Stimulated activated CD8-positive, alpha-beta memory T cell treated with anti-CD3 and anti-CD28 coated beads, Interleukin-7, amount 100 ng/mL, for 48 hours (primary cell): ENCODE measurements at regions not wholly inside any gene's neighbourhood (a gene's known extent, or its start where the extent isn't known, plus 50 kb on each side); places are given as distances from the start of the nearest gene placed in this dataset.

Source experiments
- DNase-seq, 2 donors: peaks; one replicate each; pipeline ENCODE4 v3.0.0-alpha.2; 2020; ENCODE audit warnings: low read depth in 1 of 2; ENCODE audit errors: extremely low read depth in 1 of 2

DNA sequence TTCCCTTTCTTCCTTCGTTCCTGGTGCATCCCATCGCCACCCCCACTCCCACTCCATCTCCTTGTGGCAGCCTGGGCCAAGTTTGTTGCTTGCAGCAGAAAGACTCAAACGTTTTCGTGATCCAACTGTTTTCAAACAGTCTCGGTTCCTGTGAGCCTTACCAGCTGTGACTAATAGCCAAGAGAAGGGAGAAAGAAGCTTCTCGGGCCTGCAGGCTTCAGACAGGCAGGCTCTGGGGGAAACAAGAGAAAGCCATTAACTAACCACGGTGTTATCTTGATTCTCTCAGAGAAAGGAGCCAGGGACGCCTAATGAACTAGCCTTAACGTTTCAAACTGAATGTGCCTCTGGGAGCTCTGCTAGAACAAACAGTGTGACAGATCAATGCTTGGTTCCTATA, 742.0 kb downstream of the NR2F2 start:
- DNase-seq, result no peak

DNA sequence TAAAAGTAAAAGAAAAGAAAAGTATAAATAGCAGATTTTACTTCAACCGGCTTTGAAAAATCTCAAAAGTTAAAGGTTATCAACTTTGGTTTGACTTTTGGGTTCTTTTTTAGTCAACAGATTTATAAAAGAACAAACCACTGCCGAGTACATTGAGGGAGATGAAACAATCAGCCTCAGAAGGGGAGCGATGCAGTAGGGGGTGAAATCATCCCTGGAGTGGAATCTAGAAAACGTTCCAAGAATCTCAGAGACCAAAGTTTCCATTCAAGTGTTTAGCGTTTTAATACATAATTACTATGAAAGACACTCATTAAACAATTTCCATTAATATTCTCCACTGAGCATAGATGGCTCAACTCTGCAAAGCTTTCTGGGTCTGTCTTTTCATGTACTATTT, 745.5 kb downstream of the NR2F2 start:
- DNase-seq, result no peak

- no peak for DNase-seq
Measured at GRCh38 chr15:97077975-97078374, 747.5 kb downstream of the NR2F2 start.

GRCh38 chr15:97078591-97078990, 748.1 kb downstream of the NR2F2 start:
- no peak for DNase-seq

GRCh38 chr15:97081666-97082226, 751.2 kb downstream of the NR2F2 start:
- DNase-seq, result no peak

DNA sequence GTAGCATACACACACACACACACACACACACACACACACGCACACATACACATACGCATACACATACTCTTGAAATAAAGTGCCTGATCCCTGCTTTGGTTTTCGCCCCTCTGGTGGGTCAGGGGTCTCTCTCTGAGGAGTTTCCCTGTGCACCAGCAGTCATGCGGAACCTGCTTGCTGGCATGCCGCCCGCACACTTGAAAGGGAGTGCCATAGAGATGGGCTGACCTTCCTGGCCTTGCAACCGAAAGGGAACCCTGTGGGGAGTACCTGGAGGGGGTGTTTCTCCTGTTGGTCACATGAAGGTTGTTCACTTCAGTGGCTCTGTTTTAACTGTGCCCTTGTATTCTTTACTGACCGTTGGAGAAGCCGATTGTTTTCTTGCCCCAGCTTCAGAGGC, 752.3 kb downstream of the NR2F2 start:
- no peak for DNase-seq

DNA sequence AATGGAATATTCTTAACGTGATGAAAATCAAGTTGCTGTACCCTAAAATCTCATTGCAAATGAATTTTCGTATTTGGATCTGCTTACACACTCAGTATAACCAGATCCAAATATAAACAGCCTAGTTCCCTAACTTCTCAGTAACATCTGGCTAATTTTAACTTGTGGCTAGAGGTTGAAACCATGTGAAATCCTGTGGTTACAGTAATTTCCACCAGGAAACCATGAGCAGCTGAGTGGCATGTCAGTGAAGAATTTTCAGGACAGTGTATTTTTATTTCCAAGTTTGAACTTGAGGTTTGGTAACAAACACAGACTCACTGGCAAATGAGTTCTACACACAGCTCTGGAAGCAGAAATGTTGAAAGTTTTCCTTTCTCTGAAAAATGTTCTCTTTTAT, 754.1 kb downstream of the NR2F2 start:
- no peak for DNase-seq

- DNase-seq, result no peak
Measured at GRCh38 chr15:97085731-97086130, 755.2 kb downstream of the NR2F2 start.

GRCh38 chr15:97087006-97087741, 756.7 kb downstream of the NR2F2 start:
- no peak for DNase-seq

GRCh38 chr15:97091093-97091492, 760.6 kb downstream of the NR2F2 start:
- no peak for DNase-seq

DNA sequence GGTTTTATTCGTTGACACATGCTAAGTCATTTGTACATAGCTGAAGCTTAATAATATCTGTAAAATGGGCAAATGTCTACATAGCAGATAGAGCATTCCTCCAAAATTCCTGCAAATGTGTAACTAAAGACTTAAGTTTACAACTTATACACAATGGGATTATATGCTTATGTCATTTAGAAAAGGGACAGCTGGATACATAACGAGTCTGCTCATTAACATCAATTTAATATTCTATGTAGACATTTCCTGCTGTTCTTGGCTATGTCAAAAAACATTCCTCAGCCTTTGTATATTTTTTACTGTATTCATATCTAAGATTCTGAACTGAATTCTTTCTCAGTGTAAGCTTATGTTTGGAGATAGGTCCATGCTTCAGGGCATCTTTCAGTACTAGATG, 762.2 kb downstream of the NR2F2 start:
- no peak for DNase-seq

GRCh38 chr15:97096303-97096835, 765.9 kb downstream of the NR2F2 start:
- DNase-seq, result no peak

- DNase-seq, result no peak
Measured at GRCh38 chr15:97099040-97099439, 768.5 kb downstream of the NR2F2 start.

- no peak for DNase-seq
Measured at GRCh38 chr15:97101572-97101971, 771.1 kb downstream of the NR2F2 start.

DNA sequence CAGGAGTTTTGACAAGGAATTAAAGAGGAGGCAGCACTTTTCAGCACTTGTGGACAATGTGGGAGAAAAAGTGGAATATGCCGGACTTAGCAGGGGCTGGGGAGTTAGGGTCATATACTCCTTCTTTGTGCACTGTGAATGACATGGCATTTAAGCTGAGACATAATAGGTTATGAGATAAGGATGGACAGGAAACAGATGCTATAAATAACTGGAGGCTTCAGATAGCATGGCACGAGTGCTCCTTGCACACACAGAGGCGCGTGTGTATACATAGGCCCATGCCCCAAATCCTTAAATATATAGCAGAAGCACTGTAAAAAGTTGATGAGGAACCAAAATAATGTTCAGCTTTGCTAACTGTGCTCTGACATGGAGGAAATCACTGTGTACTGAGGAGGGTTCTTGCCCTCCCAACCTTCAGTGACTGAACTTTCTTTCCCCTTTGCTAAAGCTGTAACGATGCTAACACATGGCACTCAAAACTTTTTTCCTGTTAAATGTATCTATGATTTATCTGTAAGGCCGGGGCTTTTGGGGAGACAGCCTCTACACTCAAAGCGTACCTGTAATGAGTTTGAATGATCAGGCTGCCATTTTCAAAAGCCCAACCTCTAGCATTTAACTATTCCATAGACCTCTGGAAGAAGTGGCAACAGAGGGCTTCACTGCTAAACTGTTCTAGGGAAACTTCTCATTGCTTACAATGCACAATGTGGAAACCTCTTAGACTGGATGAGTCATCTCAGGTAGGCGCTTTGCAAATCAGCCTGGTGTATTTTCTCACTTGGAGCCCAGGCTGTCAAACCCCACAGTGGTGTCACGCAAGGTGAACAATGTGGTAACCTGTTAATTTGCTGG, 784.6 kb downstream of the NR2F2 start:
- DNase-seq, result no peak

DNA sequence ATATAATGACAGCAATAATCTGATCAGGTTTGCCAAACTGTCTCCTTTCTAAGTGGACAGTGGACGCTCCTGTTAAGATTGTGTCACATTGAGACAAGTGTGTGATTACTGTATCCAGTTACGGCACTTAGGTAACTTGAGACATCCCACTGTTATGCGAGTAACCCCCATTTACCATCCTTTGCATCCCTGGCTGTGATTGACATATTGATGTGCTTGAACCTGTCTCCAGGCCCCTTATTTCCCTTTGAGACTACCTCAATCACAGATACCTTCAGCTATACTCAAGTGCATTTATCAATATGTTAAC, 785.2 kb downstream of the NR2F2 start:
- DNase-seq, result no peak

DNA sequence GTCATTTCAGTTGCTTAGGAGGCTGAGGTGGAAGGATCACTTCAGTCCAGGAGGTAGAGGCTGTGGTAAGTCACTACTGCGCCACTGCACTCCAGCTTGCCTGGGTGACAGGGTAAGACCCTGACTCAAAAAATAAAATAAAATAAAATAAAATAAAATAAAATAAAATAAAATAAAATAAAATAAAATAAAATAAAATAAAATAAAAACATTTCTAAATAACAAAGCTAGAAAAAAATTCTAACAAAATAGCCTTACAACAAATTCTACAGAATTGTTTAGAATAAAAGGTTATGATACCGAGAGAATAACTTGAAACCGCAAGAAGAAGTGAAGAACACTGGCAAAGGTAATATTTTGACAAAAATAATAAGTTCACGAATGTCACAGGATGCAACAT, 794.3 kb downstream of the NR2F2 start:
- DNase-seq, result no peak

DNA sequence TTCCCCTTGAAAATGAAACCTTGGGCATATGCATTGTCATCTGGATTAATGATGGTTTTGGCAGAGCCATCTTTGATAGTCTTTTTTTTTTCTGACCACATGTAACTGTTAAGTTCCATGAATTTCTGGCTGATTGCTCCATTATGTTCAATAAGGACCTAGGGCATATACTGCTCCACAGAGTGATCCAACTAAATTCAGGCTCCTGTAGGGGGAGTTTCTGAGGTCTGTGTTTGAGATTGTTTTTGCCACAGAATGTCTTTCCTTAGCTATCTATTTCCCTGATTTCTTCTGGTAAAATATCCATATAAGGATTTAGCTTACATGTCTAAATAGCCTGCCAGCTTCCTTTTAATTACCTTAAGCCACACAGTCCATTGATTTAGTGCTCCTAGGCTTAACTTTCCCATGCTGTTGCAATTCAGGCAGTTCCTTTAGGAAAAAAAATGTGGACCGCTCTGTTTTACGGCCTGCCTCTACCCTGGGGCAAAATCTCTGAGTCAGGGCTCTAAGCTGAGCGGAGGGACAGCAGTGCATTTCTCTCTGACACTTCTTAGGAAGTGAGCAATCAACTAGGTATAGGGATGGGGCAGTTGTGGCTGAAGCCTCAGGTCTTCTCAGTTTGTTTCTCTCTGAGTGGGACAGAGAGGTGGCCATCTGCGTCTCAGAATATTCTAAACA, 796.2 kb downstream of the NR2F2 start:
- DNase-seq, result no peak

DNA sequence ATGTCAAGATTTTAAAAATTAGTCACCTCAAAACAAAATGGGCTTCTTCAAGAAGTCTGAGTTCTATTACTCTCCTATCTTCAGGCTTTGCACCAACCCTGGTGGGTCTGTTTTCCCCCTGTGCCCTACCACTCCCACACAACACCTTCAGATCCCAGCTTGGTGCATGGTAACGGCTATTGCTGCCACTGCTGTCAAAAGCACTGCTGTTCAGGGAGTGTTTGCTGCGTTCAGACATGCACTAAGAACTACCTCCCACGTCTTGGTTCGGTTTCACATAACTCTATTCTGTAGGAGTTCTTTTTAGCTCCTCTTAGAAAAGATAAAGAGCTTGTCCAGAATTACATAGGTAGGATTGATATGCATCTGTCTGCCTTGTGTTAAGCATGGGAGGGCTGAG, 799.2 kb downstream of the NR2F2 start:
- DNase-seq, result no peak

- DNase-seq, result no peak
Measured at GRCh38 chr15:97140216-97140615, 809.7 kb downstream of the NR2F2 start.

GRCh38 chr15:97141360-97141759, 810.9 kb downstream of the NR2F2 start:
- no peak for DNase-seq
